ENCODE measurements at regions not wholly inside any gene's neighbourhood (a gene's known extent, or its start where the extent isn't known, plus 50 kb on each side); places are given as distances from the start of the nearest gene placed in this dataset.

DNA sequence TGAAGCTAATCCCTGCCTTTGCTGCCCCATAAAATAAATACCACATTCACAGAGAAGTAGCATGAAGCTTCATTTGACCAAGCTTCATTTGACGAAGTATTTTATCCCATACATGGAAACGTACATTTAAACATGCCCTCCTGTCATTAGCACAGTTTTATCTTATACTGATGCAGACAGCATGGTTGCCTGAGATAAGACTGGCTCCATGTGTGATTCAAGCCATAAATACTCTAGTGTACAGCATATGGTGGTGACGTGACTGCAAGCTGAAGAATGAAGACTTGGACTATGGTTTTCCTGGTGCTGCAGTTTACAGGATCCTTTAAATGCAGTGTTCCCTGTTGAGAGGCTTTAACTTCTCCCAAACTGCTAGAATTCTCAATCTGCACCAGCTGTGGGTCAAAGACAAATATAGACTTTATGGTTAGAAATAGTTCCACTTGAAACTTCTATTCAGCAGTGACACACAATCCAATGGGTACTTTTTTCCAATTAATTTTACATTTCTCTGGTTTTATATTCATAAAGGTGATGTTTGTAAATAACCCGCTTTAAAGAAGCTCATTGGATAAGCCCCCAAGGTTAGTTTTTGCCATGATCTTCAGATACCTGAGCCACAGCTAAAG is 64.9 kb downstream of the CYB561 start:
- H3K4me3 ChIP-seq (replicated peaks in 1 of 2; ENCODE audit: low read depth in 2 of 2, low read length in 2 of 2), result no peak overlapping the region
- DNase-seq (ENCODE audit: low read depth in 2 of 2), result peak in 1 of 2 donors; percentile 63
- TF ChIP-seq, protein P1, sequence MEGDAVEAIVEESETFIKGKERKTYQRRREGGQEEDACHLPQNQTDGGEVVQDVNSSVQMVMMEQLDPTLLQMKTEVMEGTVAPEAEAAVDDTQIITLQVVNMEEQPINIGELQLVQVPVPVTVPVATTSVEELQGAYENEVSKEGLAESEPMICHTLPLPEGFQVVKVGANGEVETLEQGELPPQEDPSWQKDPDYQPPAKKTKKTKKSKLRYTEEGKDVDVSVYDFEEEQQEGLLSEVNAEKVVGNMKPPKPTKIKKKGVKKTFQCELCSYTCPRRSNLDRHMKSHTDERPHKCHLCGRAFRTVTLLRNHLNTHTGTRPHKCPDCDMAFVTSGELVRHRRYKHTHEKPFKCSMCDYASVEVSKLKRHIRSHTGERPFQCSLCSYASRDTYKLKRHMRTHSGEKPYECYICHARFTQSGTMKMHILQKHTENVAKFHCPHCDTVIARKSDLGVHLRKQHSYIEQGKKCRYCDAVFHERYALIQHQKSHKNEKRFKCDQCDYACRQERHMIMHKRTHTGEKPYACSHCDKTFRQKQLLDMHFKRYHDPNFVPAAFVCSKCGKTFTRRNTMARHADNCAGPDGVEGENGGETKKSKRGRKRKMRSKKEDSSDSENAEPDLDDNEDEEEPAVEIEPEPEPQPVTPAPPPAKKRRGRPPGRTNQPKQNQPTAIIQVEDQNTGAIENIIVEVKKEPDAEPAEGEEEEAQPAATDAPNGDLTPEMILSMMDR (IDR thresholded peaks at IDR 0.05; ENCODE audit: low read depth, low read length), result no peak

DNA sequence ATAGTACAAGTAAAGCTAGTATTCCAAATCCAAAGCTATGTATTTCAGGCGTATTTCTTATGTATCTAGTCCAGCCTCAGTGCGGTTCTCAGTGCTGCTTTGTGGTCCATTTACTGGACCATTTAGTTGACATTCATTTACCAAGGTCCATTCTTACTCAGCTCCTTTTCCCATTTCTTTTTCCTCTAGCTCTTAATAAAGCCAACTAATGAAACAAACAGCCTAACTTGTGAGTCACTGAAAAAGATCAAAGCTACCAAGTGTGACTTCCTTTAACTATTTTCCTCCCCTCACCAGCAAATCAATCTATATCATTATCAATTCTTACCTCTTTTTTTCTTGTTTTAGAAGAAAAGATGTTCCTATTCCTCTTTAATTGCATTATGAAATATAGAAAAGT is 64.0 kb downstream of the CYB561 start:
- no peak for DNase-seq (ENCODE audit: low read depth in 2 of 2)
- no peak overlapping the region for H3K4me3 ChIP-seq (replicated peaks in 1 of 2; ENCODE audit: low read depth in 2 of 2, low read length in 2 of 2)
- TF ChIP-seq, protein P1 (IDR thresholded peaks at IDR 0.05; ENCODE audit: low read depth, low read length), result no peak
